HG03378 (cell line): ENCODE measurements at regions not wholly inside any gene's neighbourhood (a gene's known extent, or its start where the extent isn't known, plus 50 kb on each side); places are given as distances from the start of the nearest gene placed in this dataset.

Source experiments
- ATAC-seq: cut with Tn5 transposase; IDR thresholded peaks from one replicate; pipeline ENCODE4 v1.9.1; 2021; ENCODE audit warnings: mild to moderate bottlenecking, moderate library complexity; ENCODE audit not compliant: unreplicated experiment

- ATAC-seq: no peak
Observed at GRCh38 chr3:180282386-180282785, 245.6 kb upstream of the PEX5L start.

GRCh38 chr3:180283251-180283650, 246.5 kb upstream of the PEX5L start:
- ATAC-seq: no peak

GRCh38 chr3:180284331-180285110, 247.8 kb upstream of the PEX5L start:
- ATAC-seq: no peak

GRCh38 chr3:180287703-180288102, 251.0 kb upstream of the PEX5L start:
- no peak for ATAC-seq

- ATAC-seq: no peak
Observed at GRCh38 chr3:180288816-180289215, 252.1 kb upstream of the PEX5L start.

- peak; percentile 50 for ATAC-seq
Observed at GRCh38 chr3:180290300-180290699, 253.6 kb upstream of the PEX5L start.

- no peak for ATAC-seq
Observed at GRCh38 chr3:180294282-180295027, 257.7 kb upstream of the PEX5L start.

- ATAC-seq: no peak
Observed at GRCh38 chr3:180295811-180296210, 259.1 kb upstream of the PEX5L start.

- no peak for ATAC-seq
Observed at GRCh38 chr3:180296971-180297370, 260.2 kb upstream of the PEX5L start.

GRCh38 chr3:180306155-180306554, 269.4 kb upstream of the PEX5L start:
- no peak for ATAC-seq

- ATAC-seq: no peak
Observed at GRCh38 chr3:180306691-180307090, 270.0 kb upstream of the PEX5L start.

GRCh38 chr3:180311242-180311641, 274.5 kb upstream of the PEX5L start:
- ATAC-seq: no peak

- ATAC-seq: no peak
Observed at GRCh38 chr3:180316321-180316720, 279.6 kb upstream of the PEX5L start.

GRCh38 chr3:180319461-180319860, 282.5 kb upstream of the TTC14 start:
- ATAC-seq: no peak

GRCh38 chr3:180320631-180321030, 281.3 kb upstream of the TTC14 start:
- no peak for ATAC-seq

GRCh38 chr3:180321534-180321933, 280.4 kb upstream of the TTC14 start:
- ATAC-seq: no peak

- ATAC-seq: no peak
Observed at GRCh38 chr3:180322829-180323228, 279.1 kb upstream of the TTC14 start.

- ATAC-seq: no peak
Observed at GRCh38 chr3:180324791-180325190, 277.2 kb upstream of the TTC14 start.

- no peak for ATAC-seq
Observed at GRCh38 chr3:180325533-180325932, 276.4 kb upstream of the TTC14 start.

- ATAC-seq: no peak
Observed at GRCh38 chr3:180325958-180326357, 276.0 kb upstream of the TTC14 start.

GRCh38 chr3:180329187-180329586, 272.8 kb upstream of the TTC14 start:
- peak; percentile 87 for ATAC-seq

- ATAC-seq: no peak
Observed at GRCh38 chr3:180329847-180330246, 272.1 kb upstream of the TTC14 start.
